NB4 (cell line): ENCODE measurements at regions not wholly inside any gene's neighbourhood (a gene's known extent, or its start where the extent isn't known, plus 50 kb on each side); places are given as distances from the start of the nearest gene placed in this dataset.

Experiments
- CTCF ChIP-seq: IDR thresholded peaks from one replicate; pipeline ENCODE4 v1.5.1; 2012; ENCODE audit warnings: low read depth, low read length
- POLR2A ChIP-seq: IDR thresholded peaks from 2 replicates; pipeline ENCODE4 v1.6.1; 2011; ENCODE audit warnings: mild to moderate bottlenecking; ENCODE audit not compliant: insufficient read length; ENCODE audit errors: extremely low read depth

GRCh38 chr14:101331141-101331525 lies 230.2 kb upstream of the DIO3 start:
- TF ChIP-seq CTCF (no peak), POLR2A (no peak)
